ENCODE measurements at regions not wholly inside any gene's neighbourhood (a gene's known extent, or its start where the extent isn't known, plus 50 kb on each side); places are given as distances from the start of the nearest gene placed in this dataset.
A peak's percentile ranks its signal among the peaks of the same experiment; 100 is the strongest.

DNA sequence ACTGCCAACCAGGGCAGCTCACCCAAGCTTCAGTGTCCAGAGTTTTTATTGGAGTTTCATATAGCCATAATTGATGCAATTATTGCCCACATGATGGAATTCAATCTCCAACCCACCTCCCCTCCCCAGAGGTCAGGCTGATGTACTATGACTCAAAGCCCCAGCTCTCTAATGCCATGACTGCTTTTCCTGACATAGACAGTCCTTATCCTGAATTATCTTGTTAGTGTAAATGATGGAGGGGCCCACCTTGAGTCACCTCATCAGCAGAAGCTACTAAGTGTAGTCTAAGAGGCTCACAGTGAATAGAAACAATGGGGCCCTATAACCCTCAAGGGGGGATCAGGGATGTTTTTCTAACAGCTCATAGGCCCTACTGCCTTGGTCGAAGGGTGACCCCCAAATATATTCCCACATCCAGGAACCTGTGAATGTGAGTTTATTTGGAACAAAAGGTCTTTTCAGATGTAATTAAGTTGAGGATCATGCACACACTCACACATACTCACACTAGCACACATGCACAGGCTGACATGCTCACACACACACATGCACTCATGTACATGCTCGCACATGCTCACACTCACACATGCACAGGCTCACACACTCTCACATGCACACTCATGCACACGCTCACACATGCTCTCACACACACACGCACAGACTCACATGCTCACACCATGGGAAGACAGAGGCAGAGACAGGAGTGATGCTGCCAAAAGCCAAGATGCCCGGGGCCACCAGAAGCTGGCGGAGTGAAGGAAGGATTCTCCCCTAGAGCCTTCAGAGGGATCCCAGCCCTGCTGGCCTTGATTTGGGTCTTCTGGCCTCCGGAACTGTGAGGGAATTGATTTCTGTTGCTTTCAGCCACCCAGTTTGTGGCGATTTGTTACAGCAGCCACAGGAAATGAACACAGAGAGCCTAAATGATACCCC, 131.2 kb upstream of the SMAD3 start:
- DNase-seq, result no peak

DNA sequence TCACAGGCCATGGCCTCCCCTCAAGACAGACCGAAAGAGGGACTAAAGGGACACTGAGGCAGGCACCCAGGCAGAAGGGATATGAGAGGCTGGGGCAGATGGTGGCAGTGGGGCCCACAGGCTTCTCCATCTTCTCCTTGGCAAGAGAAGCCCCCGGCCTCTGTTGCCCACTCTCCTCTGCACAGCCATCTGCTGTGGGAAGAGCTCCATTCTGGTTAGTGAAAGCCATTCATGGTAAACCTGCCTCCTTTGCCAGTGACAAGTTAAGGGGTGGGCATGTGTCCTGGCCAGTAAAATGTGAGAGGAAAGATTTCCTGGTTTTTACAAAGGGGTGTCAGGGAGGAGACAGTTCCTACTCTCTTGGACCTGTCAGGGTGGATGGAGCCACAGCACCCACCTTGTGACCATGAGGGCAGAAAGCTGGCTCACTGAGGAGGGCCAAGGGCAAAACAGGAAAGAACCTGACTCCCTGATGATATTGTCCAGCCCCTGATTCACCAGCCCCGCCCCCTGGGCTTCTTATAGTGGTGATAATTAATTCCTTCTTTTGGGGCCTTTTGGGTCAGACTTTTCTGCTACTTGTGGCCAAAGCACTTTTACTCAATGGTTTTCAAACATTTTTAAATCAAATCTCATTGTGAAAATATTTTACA, 130.4 kb upstream of the SMAD3 start:
- no peak for DNase-seq

DNA sequence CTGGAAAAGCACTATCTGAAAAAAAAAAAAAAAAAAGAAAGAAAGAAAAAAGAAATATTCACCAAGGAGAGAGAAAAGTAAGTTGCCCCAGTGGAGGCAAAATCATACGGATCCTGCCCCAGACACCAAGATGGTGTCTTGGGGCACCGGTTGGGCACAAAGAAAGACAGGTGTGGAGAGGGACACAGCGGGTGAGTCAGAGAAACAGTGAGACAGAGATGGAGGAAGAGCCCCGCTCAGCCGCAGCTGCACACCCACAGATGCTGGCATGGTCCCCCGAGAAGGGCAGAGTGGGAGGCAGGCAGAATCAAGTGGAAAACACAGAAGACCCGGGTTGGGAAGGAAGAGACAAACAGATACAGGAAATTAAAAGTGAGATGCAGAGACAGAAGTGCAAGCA, 129.7 kb upstream of the SMAD3 start:
- DNase-seq, result no peak

DNA sequence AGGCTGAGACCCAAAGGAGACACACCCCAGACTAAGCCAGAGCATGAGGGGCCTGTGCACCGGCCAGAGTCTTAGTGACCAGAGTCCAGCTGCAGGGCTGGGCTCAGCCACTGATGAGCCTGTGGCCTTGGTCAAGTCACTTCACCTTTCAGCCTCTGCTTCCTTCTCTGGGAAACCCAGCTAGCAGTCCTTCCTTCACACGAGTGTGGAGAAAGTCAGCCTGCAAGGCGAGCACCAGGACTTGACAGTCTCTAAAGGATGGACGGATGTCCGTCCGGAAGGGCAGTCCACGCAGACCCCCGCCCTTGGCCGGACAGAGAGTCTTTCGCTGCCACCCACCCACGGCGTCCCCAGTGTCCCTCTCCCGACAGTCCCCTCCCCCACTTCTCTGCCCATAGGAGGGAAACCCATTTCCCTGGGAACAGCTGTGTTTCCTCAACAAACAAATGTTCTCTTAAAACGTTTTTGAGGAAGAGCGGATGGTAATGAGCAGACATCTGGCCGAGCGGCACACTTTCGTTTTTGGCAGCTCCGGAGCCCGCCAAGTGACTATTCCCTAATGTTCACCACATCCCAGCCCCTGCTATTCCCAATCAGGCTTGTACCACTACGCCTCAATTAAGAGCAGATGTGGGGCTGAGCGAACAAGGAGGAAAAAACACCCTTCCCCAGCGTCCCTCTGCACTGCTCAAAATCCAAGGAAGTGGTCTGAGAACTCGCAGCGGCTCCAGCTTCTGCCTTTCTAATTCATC, 129.1 kb upstream of the SMAD3 start:
- DNase-seq, result peak; percentile 83

DNA sequence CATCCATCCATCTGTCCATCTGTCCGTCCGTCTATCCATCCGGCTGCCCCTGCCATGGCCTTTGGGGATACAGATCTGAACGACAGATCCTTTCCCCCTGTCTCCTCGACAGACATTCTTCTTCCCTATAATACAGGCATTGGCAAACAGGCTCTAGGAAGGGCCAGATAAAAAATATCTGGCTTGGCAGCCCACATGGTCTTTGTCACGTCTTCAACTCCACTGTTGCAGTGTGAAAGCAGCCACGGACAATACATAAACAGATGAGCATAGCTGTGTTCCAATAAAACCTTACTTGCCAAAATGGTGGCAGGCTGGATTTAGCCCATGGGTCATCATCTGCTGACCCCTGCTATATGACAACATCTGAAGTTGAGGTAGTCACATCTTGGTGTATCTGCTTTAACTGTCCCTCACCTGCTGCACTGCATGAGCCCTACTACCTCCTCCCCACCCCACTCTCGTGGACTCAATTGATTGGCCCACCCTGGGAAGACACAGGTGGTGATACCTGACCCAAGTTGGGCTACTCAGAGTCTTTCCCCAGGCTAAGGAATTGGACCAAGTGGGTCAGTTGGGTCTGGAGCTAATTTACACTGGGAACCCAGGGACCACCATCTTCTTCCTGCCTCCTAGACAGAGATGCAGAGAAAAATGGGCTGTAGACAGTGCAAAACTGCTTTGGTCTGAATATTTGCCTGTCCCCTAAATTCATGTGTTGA, 128.4 kb upstream of the SMAD3 start:
- no peak for DNase-seq

DNA sequence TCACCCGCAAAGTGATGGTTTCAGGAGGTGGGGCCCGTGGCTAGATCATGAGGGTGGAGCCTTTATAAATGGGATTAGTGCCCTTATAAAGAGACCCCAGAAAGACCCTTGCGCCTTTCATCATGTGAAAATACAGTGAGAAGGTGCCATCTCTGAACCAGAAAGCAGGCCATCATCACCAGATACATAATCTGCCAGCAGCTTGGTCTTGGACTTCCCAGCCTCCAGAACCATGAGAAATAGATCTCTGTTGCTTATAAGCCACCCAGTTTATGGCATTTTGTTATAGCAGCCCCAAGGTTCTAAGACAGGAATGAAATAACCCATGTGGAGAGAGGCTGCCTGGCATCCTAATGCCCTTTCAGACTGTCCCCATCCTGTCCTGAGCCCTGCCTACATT, 127.8 kb upstream of the SMAD3 start:
- no peak for DNase-seq

DNA sequence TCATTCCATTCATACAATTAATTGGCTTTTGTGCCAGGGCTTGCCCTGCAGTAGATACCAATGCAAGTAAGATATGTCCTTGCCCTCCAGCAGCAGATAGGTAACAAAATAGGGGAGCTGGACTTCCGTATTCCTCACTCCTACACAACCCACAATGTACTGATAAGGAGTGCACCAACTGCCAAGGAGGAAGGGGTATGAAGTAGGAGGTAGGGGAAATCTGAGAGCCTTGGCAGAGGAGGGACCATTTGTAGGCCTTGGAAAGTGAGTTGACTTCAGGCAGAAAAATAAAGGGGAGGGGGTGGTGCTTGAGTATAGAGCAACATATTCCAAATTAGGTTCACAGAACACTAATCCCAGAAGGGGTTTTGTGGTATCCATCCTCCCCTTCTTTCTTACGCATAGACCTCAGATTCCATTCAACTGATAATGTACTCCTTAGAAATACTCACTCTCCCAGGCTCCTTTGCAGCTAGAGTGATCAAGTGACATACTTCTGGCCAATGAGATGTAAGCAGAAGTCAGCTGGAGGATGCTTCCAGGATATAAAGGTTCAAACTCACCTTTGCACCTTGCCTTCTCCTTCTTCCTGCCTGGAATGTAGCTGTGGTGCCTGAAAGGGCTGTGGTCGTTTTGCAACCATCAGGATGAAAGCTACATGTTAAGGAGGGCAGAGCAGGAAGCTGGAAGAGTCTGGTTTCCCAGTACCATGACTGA, 127.1 kb upstream of the SMAD3 start:
- no peak for DNase-seq

DNA sequence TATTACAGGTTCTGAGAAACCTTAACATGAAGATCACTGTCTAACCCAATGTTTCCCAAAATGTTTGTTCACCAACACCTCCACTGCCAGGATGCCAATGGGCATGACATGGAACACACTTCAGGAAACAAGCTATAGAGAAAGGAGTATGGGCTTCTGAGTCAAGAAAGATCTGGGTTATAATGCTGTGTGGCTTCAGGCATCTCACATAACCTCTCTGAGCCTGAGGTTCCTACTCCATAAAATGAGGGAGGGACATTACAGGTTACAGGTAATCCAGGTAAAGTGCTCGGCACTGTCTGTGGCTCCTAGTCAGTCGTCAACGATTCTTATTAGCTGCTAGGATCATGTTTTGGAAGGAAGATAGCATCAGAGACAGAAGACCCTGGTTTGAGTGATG, 126.4 kb upstream of the SMAD3 start:
- DNase-seq, result no peak

DNA sequence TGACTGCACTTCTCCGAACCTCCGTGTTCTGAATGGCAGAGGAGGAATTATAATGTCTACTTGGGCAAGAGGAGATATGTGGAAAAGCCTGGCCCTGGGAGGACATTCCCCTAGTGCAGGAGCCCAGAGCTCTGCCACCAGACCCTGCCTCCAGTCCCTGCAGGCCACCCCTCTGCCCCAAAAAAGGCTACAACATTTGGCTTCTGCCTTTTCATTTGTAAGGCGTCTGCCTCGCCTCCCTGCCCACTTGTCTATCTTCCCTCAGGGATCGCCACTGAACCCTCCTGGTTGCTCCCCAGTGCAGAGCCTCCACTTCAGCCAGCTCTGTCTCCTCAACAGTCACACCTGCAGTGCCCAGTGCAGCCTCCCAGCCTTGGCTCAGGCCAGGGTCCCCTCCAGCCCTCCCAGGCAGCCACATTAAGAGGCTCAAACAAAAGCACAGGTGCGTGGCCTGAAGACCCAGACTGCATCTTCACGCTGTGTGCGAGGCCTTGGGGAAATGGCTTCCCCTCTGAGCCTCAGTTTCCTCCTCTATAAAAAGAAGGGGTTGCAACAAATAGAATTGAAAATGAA, 125.9 kb upstream of the SMAD3 start:
- no peak for DNase-seq

DNA sequence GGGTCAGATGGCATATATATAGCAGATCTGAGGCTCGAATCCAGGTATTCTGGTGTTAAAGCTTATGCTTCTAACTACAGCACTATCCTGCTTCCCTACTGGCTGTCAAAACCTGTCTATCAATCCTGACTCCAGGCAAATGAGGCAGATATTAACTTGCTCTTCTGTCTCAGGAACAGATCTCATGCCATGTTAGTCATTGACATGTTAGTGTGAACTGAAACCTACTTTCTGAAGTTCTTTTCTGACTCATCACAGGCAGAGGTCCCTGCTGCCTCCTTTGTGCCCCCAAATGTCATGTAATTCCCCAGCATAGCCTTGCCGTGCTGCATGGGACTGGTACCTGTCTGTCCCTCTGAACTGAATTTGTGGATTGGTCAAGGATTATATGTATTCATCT, 125.0 kb upstream of the SMAD3 start:
- DNase-seq, result peak; percentile 32

DNA sequence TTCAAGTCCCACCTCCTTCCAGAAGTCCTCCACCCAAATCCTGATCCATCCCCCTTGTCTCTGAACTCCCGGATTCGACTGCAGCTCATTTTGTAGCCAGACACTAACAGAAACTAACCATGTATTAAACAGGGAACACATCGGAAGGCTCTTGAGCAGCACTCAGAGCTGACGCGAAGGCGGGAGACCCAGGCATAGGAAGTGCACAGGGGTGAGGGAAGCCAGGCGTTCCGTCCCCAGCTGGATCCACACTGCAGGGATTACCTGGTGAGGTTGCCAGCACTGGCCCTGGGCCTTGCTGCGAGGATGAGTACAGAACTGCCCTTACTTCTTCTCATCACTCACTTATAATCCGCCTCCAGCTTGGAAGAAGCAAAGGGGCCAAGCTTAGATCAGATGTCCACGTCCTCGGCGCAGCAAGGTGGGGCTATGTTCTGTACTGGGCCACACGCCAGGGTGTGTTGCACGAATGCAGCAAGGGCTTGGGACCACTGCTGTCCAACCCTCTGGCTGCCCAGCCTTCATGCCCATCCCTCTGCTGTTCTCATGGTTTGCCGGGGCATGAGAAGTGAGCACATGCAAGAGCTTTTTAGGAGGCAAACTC, 124.2 kb upstream of the SMAD3 start:
- no peak for DNase-seq

DNA sequence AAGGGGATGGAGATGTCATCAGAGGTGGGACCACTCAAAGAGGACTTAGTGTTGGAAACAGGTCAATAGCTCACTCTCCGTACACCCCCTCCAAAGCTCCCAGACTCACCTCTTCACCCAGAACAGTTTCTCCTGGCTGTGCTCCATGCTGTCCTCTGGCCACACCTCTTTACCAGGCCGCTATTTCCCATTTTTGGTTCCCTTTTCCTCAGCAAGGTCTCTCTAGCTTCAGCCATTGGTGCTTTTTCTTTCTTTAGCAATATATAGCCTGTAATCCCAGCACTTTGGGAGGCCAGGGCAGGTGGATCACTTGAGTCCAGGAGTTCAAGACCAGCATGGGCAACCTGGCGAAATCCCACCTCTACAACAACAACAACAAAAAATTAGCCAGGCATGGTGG, 123.6 kb upstream of the SMAD3 start:
- no peak for DNase-seq

DNA sequence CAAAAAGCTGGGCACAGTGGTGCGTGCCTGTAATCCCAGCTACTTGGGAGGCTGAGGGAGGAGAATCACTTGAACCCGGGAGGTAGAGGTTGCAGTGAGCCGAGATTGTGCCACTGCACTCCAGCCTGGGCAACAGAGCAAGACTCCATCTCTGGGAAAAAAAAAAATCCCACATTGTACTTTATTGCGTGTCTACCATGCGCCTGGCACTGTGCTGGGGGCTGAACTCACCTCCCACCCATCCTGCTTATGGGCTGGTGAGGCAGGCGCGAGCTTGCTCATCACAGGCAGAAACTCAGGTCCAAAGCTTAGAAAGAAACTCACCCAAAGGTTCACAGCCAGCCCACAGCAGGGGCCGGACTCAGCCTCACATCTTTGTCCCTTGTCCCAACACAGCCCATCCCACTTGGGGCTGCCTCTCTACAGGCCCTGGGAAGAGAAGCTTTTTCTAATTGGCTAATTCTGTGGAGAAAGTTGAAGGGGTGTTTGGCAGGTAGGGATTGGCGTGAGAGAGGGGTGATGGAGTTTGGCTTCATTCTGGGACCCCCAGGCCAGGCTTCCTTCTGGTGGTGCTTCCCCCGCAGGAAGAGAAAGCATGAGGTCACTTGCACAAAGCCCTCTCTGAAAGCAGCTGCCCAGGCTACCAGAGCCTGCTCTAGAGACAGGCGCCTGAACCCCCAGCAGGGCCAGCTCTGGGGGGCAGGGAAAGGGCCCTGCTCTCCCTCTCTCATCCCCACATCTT, 122.6 kb upstream of the SMAD3 start:
- DNase-seq, result no peak

DNA sequence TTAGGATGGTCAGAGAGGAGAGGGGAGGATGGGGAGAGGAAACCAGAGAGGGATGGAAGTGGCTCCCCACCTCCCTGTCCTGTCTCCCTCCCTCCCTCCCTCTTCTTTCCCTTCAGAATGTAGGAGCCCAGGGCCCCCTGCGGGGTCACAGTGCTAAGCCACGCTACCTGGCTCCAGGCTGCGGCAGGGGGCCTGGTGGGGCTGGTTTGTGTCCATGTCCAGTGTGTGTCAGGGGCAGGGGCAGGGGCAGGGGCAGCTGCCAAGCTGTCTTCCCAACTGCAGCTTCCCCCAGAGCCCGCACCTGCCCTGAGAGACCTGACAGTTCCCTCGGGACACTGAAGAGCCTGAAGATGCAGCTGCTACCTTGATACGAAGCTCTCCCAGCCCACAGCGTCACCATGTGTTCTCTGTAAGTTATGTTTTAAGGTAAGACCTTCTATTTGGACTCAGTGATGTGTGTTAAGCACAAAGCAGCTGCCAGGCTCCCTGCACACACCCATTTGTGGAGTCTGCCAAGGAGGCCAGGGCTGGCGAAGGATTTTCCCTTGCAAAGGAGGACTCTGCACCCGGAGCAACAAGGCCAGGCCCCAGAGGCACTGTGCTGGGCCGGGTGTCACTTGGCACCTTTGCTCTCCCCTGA, 121.8 kb upstream of the SMAD3 start:
- DNase-seq, result no peak

DNA sequence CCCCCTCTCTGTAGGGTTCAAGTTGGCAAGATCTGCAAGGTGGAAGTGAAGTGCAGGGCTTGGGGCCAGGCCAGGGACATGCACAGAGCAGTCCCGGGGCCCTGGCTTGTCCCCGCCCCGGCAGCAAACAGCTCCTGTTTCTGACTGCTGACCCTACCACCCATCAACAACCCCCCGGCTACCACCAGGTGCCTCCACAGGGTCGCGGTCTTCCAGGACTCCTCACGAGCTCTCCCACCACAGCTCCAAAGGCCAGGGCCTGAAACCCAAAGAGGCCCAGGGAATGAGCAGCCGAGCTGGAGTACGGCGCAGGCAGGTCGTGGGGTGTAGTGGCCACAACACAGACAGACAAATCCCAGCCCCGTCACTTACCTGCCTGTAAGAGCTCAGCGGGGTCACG, 121.3 kb upstream of the SMAD3 start:
- DNase-seq, result no peak

DNA sequence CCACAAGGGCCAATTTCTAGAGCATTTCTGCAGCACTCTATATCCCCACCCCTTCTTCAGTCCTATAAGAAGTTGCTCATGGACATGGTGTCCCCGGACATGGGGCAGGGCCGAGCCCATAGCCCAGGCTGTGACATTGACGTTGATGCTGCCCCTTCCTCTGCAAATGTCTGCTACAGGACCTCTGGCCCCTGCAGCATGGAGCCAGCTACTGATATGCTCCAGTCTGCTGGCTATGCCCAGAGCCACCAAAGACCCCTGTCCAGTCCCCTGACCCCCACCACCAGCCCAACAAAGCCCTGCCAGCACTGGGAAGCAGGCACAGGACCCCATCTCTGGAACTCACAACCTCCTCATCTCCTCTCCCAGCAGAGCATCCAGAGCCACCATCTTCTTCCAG, 120.1 kb upstream of the SMAD3 start:
- no peak for DNase-seq

DNA sequence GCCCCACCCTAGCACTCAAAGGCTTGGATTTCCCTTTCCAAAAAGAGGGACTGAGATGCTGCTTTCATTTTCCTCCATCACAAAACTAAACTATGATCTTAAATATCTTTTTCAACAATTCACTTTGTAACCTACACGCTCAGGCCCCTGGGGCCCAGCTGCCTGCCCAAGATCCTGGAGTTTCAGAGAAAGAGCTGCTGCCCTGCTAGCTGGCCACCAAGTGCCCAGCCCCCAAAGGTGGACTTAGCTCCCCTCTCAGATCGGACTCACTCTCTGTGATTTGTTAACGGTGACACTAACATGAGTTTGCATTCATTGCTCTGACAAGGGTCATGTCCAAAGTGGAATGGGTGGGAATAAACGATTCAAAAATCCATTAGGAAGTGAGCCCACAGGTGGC, 119.6 kb upstream of the SMAD3 start:
- no peak for DNase-seq

DNA sequence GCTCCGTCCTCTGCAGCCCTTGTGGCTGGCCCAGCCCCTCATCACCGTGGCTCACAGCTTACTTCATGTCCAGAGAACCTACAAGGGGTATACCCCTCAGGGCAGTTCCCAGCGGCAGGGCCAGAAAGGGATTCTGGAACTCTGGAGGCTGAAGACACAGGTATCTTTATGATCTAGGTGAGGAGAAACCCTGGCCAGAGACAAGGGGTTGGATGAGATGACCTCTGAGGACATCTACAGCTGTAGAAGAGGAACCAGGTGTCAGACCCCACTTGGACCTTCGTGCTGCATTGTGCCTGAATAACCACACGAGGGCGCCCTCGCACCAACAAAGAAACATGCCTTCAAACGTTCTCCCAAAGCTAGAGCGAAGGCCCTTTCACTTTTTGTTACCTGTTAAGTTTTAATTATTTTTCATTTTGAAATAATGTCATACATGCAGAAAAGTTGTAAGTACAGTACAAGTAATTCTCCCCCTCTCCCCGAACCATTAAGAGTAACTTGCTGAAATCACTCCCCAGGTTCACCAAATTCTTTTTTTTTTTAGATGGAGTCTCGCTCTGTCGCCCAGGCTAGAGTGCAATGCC, 118.7 kb upstream of the SMAD3 start:
- DNase-seq, result peak; percentile 63

DNA sequence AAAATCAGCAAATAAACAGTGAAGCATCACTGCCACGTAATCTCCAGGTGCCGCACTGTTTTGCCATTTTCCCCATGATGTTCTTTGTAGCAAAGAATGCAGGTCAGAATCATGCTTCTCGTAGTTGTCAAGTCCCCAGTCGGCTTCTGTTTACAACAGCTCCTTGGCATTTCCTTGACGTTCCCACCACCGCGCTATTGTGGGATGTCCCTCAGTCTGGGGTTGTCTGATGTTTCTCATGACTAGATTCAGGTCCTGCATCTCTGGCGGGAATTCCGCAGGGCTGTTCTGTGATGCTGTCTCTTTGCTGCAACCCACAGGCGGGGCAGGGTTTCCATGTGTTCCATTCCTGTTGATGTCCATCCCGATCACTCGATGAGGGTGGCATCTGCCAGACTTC, 117.9 kb upstream of the SMAD3 start:
- DNase-seq, result peak; percentile 34

DNA sequence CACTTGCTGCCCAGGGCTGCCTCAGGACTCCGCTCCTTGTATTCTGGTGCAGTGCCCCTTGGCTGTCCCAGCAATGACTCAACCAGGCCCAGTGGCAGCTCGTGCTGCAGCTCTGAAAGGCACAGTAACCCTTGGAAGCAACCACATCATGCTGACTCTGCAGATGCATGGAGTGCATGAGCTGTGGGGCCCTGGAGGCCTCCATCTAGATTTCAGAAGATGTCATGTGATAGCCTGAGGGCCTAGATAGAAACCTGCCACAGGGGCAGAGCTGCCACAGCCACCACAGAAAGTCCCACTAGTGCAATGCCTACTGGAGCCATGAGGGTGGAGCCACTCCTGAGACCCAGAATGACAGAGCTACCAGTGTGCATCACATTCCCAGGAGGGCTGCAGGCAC, 117.1 kb upstream of the SMAD3 start:
- DNase-seq, result peak; percentile 36
